CD4-positive, alpha-beta memory T cell (primary cell): ENCODE measurements at regions not wholly inside any gene's neighbourhood (a gene's known extent, or its start where the extent isn't known, plus 50 kb on each side); places are given as distances from the start of the nearest gene placed in this dataset.

Experiments
- CTCF ChIA-PET: fragments of 350-600 bp; sonication (Branson Sonifier 250); formaldehyde crosslinking; loops from one replicate; lab custom pipeline; 2021; ENCODE audit warnings: inconsistent platforms; ENCODE audit not compliant: partially characterized antibody; lab: Charles Lee
- POLR2A ChIA-PET: fragments of 350-600 bp; sonication (Branson Sonifier 250); formaldehyde crosslinking; loops from one replicate; lab custom pipeline; 2021; ENCODE audit not compliant: partially characterized antibody; lab: Charles Lee
- DNase-seq, 5 donors: peaks; one replicate each; pipeline versions ENCODE4 v3.0.0 to v3.0.0-alpha.2; 2020 to 2022; ENCODE audit warnings: mixed read lengths in 1 of 5
- H3K27ac ChIP-seq: one replicate; pipeline ENCODE4 v1.7.0; 2013; ENCODE audit warnings: low read depth, low read length
- H3K27me3 ChIP-seq: 2 replicates; pipeline ENCODE4 v1.7.0; 2013; ENCODE audit warnings: mild to moderate bottlenecking, low read length, moderate library complexity; ENCODE audit not compliant: insufficient read depth
- H3K36me3 ChIP-seq: 2 replicates; pipeline ENCODE4 v1.7.0; 2013; ENCODE audit warnings: mild to moderate bottlenecking, low read length, moderate library complexity; ENCODE audit not compliant: insufficient read depth
- H3K4me1 ChIP-seq: 2 replicates; pipeline ENCODE4 v1.7.0; 2013; ENCODE audit warnings: mild to moderate bottlenecking, low read length, moderate library complexity; ENCODE audit not compliant: insufficient read depth
- H3K4me3 ChIP-seq, 2 donors: one replicate each; pipeline ENCODE4 v1.7.0; 2013; ENCODE audit warnings: low read length in 2 of 2, mild to moderate bottlenecking in 1 of 2
- H3K9me3 ChIP-seq, 2 donors: one replicate each; pipeline ENCODE4 v1.7.0; 2013; ENCODE audit warnings: low read length in 2 of 2, control low read depth in 1 of 2; ENCODE audit not compliant: control insufficient read depth in 1 of 2
- H3K27ac Mint-ChIP-seq, 7 donors: one replicate each; pipeline ENCODE4 v1.8.0; 2020 to 2021; ENCODE audit warnings: mixed read lengths in 7 of 7, mild to moderate bottlenecking in 6 of 7, inconsistent platforms in 3 of 7, moderate library complexity in 3 of 7
- H3K27me3 Mint-ChIP-seq, 2 donors: one replicate each; pipeline ENCODE4 v1.8.0; 2020 to 2021; ENCODE audit warnings: mixed read lengths in 2 of 2
- H3K36me3 Mint-ChIP-seq, 2 donors: one replicate each; pipeline ENCODE4 v1.8.0; 2020 to 2021; ENCODE audit warnings: mixed read lengths in 2 of 2, inconsistent platforms in 1 of 2, mild to moderate bottlenecking in 1 of 2
- H3K4me1 Mint-ChIP-seq, 4 donors: one replicate each; pipeline ENCODE4 v1.8.0; 2020 to 2021; ENCODE audit warnings: mixed read lengths in 4 of 4, mild to moderate bottlenecking in 1 of 4
- H3K4me3 Mint-ChIP-seq, 8 donors: one replicate each; pipeline ENCODE4 v1.8.0; 2020 to 2021; ENCODE audit warnings: mixed read lengths in 8 of 8, mild to moderate bottlenecking in 7 of 8, moderate library complexity in 6 of 8, inconsistent platforms in 3 of 8
- H3K9me3 Mint-ChIP-seq, 8 donors: one replicate each; pipeline ENCODE4 v1.8.0; 2020 to 2021; ENCODE audit warnings: mixed read lengths in 8 of 8, mild to moderate bottlenecking in 5 of 8, inconsistent platforms in 3 of 8, moderate library complexity in 1 of 8
- intact Hi-C: fragments of 100-400 bp; cut with micrococcal nuclease; formaldehyde crosslinking; loops from one replicate; pipeline ENCODE4 v1.15.1; 2023

DNA sequence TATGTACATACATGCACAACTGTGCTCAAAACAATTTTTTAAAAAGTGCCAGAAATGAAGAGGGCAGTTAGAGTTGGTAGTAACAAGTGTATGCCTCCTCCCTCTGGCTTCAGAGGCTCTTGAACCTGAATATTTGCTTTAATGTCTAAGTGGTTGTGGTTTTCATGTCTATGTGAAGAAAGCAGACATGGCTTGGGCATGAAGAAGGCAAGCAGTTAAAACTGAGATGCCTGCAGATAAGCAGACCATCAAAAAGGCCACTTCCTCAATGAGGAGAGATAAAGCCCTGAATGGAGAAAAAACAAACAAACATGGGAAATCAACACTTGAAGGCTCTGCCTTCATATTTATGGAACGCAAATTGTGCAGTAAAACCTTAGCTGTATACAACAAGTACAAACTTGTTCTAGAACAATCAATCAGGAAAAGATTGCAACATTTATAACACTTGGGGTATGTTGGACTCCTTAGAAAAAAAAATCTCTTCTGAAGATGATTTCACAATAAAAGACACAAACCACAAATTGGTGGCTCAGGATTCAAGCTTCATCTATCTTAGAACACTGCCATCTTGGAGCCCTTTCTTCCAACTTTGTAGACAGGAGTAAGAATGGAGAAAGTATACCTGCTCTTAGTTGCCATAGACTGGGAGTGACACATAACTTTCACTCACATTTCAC lies 52.7 kb upstream of the PLA2G4A start:
- ChIA-PET POLR2A (no interaction called here), CTCF (no interaction called here)
- Histone ChIP-seq H3K4me3 (no peak overlapping the region), H3K36me3 (no peaks in the 10 kb centered on the region), H3K9me3 (no peaks in the 10 kb centered on the region), H3K4me1 (no peaks in the 10 kb centered on the region), H3K27me3 (no peaks in the 10 kb centered on the region), H3K27ac (no peak overlapping the region)
- H3K4me1 Mint-ChIP-seq: peaks cover 0 to 1% (median 0%) of the 10 kb centered on the region in 4 donors
- H3K36me3 Mint-ChIP-seq: no peaks in the 10 kb centered on the region
- H3K4me3 Mint-ChIP-seq: no peak overlapping the region
- no peak overlapping the region for H3K27ac Mint-ChIP-seq
- intact Hi-C loops: no loop called here
- DNase-seq: no peak
- H3K27me3 Mint-ChIP-seq: peaks cover 0 to 2% of the 10 kb centered on the region in 2 donors
- peaks cover 0 to 3% (median 0%) of the 10 kb centered on the region in 8 donors for H3K9me3 Mint-ChIP-seq

DNA sequence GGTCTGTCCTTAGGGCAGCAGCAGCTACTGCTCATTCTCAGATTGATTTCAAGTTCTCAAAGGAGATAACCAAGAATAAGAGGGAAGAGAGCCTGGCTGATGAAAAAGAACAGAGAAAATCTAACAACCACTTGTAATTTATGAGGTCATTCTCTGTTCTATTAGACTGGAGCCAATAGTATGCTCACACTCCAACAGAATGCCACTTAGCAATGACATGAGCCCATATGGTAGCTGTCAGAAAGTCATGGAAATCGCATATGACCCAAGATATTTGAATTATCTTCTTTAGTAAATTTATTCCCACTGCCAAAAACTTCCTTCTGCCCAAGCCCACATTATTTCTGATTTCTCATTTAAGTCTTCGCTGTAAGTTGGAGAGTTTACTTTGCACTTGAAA lies 53.7 kb upstream of the PLA2G4A start:
- Histone ChIP-seq H3K4me1 (no peaks in the 10 kb centered on the region), H3K27ac (no peak overlapping the region), H3K36me3 (no peaks in the 10 kb centered on the region), H3K9me3 (no peaks in the 10 kb centered on the region), H3K4me3 (no peak overlapping the region), H3K27me3 (no peaks in the 10 kb centered on the region)
- ChIA-PET CTCF (no interaction called here), POLR2A (no interaction called here)
- Mint-ChIP-seq H3K27ac (no peak overlapping the region), H3K27me3 (peaks cover 0 to 2% of the 10 kb centered on the region in 2 donors), H3K36me3 (no peaks in the 10 kb centered on the region), H3K4me3 (no peak overlapping the region), H3K9me3 (peaks cover 0 to 3% (median 0%) of the 10 kb centered on the region in 8 donors), H3K4me1 (peaks cover 0 to 1% (median 0%) of the 10 kb centered on the region in 4 donors)
- no peak for DNase-seq
- intact Hi-C loops: no loop called here

DNA sequence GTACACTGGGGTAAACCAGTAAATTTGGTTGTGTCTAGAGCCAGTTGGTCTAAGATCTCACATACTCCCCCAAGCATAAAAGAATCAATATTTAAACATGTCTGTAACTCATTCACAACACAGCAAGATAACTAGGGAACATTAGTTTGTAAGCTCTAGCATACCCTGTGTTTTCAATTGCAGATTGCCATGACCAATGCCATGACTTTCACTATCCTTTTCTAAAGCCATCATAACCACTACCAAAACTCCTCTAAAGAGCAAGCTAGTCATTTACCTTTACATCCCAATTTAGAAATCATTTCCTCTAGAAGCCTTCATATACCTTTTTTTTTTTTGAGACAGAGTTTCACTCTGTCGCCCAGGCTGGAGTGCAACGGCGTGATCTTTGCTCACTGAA lies 56.5 kb upstream of the PLA2G4A start:
- H3K36me3 ChIP-seq: no peaks in the 10 kb centered on the region
- H3K27me3 ChIP-seq: no peaks in the 10 kb centered on the region
- H3K27ac Mint-ChIP-seq: no peak overlapping the region
- no peaks in the 10 kb centered on the region for H3K4me1 ChIP-seq
- H3K27ac ChIP-seq: no peak overlapping the region
- no peak overlapping the region for H3K4me3 ChIP-seq
- intact Hi-C loops: no loop called here
- H3K36me3 Mint-ChIP-seq: no peaks in the 10 kb centered on the region
- CTCF ChIA-PET: no interaction called here
- peaks cover 0 to 3% (median 0%) of the 10 kb centered on the region in 8 donors for H3K9me3 Mint-ChIP-seq
- DNase-seq: no peak
- H3K9me3 ChIP-seq: no peaks in the 10 kb centered on the region
- peaks cover 0 to 1% (median 0%) of the 10 kb centered on the region in 4 donors for H3K4me1 Mint-ChIP-seq
- POLR2A ChIA-PET: no interaction called here
- H3K27me3 Mint-ChIP-seq: peaks cover 0 to 2% of the 10 kb centered on the region in 2 donors
- no peak overlapping the region for H3K4me3 Mint-ChIP-seq

DNA sequence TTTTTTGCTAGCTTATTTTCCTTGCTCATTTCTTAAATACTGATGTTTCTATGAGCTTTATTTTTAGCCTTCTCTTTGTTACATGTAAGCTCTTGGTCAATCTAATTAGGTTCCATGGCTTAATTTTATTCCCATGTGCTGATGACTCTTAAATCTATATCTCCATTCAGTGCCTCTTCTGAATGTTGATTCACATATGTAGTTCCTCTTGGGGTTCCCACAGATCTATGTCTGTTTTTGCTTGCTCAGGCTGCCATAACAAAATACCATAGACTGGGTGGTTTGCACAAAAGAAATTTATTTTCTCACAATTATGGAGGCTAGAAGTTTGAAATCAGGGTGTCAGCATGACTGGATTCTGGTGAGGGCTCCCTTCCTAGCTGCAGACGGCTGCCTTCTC lies 58.3 kb upstream of the PLA2G4A start:
- POLR2A ChIA-PET: no interaction called here
- no peak for DNase-seq
- Mint-ChIP-seq H3K4me3 (no peak overlapping the region), H3K4me1 (no peaks in the 10 kb centered on the region), H3K9me3 (no peaks in the 10 kb centered on the region), H3K36me3 (no peaks in the 10 kb centered on the region), H3K27ac (no peak overlapping the region), H3K27me3 (peaks cover 0 to 2% of the 10 kb centered on the region in 2 donors)
- Histone ChIP-seq H3K27ac (no peak overlapping the region), H3K36me3 (no peaks in the 10 kb centered on the region), H3K9me3 (no peaks in the 10 kb centered on the region), H3K4me3 (no peak overlapping the region), H3K27me3 (no peaks in the 10 kb centered on the region), H3K4me1 (no peaks in the 10 kb centered on the region)
- intact Hi-C loops: no loop called here
- CTCF ChIA-PET: no interaction called here

DNA sequence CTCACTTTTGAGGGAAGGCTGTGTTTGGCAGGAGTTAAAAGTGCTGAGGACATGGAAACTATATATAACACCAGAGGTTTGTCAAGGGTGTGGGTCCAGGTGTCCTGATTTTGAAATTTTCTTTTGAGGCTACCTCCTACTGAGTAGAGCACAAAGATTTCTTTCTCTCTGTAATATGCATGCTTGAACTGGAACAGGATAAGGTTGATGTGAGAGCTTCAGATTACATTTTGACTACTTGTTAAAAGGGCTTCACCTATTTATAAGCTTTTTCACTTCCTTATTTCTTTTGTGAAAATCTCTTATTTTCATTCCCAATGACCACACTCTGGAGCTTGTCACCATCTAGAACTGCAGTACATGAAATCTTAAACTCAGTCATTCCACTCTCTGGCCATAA lies 59.8 kb upstream of the PLA2G4A start:
- Histone ChIP-seq H3K27ac (no peak overlapping the region), H3K4me3 (no peak overlapping the region), H3K36me3 (no peaks in the 10 kb centered on the region), H3K27me3 (no peaks in the 10 kb centered on the region), H3K9me3 (no peaks in the 10 kb centered on the region), H3K4me1 (no peaks in the 10 kb centered on the region)
- no peak overlapping the region for H3K4me3 Mint-ChIP-seq
- POLR2A ChIA-PET: no interaction called here
- intact Hi-C loops: no loop called here
- H3K4me1 Mint-ChIP-seq: no peaks in the 10 kb centered on the region
- no peaks in the 10 kb centered on the region for H3K9me3 Mint-ChIP-seq
- H3K27me3 Mint-ChIP-seq: peaks cover 0 to 2% of the 10 kb centered on the region in 2 donors
- H3K36me3 Mint-ChIP-seq: no peaks in the 10 kb centered on the region
- CTCF ChIA-PET: no interaction called here
- DNase-seq: no peak
- no peak overlapping the region for H3K27ac Mint-ChIP-seq

DNA sequence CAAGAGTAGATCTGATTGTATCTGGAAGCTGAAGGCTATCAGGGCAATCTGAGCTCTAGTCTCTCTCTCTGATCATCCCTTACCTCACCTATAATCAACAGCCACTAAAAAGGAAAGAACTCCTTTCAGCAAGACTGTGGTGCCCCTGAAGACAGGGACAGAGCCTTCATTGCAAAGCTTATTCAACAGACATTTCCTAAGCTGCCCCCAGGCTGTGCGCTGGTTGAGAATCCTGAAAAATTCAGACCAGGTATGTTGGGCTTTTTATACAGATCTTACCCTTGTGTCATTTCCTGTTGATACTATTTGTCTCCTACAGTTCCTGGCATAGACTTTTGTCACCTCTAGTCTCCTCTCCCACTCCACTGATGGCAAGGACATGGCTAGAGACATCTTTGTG lies 63.3 kb upstream of the PLA2G4A start:
- H3K27ac ChIP-seq: no peak overlapping the region
- H3K27me3 ChIP-seq: no peaks in the 10 kb centered on the region
- no peak overlapping the region for H3K4me3 ChIP-seq
- no peaks in the 10 kb centered on the region for H3K4me1 ChIP-seq
- ChIA-PET CTCF (no interaction called here), POLR2A (no interaction called here)
- no peaks in the 10 kb centered on the region for H3K36me3 Mint-ChIP-seq
- H3K36me3 ChIP-seq: no peaks in the 10 kb centered on the region
- no peak overlapping the region for H3K4me3 Mint-ChIP-seq
- H3K27ac Mint-ChIP-seq: no peak overlapping the region
- intact Hi-C loops: no loop called here
- no peaks in the 10 kb centered on the region for H3K9me3 Mint-ChIP-seq
- DNase-seq: no peak
- H3K9me3 ChIP-seq: no peaks in the 10 kb centered on the region
- H3K4me1 Mint-ChIP-seq: no peaks in the 10 kb centered on the region
- no peaks in the 10 kb centered on the region for H3K27me3 Mint-ChIP-seq

DNA sequence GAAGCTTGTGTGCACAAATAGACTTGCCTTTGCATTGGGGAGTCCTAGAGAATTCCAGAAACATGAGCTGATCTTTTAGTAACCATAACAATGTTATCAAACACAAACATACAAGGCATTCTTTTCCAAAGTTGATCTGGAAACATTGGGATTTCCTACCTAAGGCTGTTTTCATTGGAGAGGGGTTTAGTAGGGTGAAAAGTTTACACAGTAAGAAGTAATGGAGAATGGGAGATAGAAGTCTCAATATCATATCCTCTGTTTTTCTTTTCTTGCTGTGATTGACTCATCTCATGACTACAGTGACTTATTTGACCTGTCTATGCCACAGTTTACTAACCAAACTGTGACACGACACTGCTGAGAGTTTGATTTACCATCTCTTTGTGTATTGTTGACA lies 65.6 kb upstream of the PLA2G4A start:
- H3K27me3 Mint-ChIP-seq: no peaks in the 10 kb centered on the region
- ChIA-PET POLR2A (no interaction called here), CTCF (no interaction called here)
- H3K27ac Mint-ChIP-seq: no peak overlapping the region
- Histone ChIP-seq H3K36me3 (no peaks in the 10 kb centered on the region), H3K4me1 (no peaks in the 10 kb centered on the region), H3K27ac (no peak overlapping the region), H3K4me3 (no peak overlapping the region), H3K27me3 (no peaks in the 10 kb centered on the region), H3K9me3 (no peaks in the 10 kb centered on the region)
- DNase-seq: no peak
- intact Hi-C loops: no loop called here
- no peak overlapping the region for H3K4me3 Mint-ChIP-seq
- no peaks in the 10 kb centered on the region for H3K4me1 Mint-ChIP-seq
- H3K36me3 Mint-ChIP-seq: no peaks in the 10 kb centered on the region
- H3K9me3 Mint-ChIP-seq: peaks cover 0 to 4% (median 0%) of the 10 kb centered on the region in 8 donors
